GM18858 (cell line): ENCODE measurements at regions not wholly inside any gene's neighbourhood (a gene's known extent, or its start where the extent isn't known, plus 50 kb on each side); places are given as distances from the start of the nearest gene placed in this dataset.

Source experiments
- ATAC-seq: cut with Tn5 transposase; IDR thresholded peaks from one replicate; pipeline ENCODE4 v1.9.1; 2021; ENCODE audit not compliant: unreplicated experiment

GRCh38 chr6:163945808-163946207 is 531.3 kb downstream of the QKI start:
- no peak for ATAC-seq

- ATAC-seq = no peak
Measured at GRCh38 chr6:163944897-163945296, 530.4 kb downstream of the QKI start.

DNA sequence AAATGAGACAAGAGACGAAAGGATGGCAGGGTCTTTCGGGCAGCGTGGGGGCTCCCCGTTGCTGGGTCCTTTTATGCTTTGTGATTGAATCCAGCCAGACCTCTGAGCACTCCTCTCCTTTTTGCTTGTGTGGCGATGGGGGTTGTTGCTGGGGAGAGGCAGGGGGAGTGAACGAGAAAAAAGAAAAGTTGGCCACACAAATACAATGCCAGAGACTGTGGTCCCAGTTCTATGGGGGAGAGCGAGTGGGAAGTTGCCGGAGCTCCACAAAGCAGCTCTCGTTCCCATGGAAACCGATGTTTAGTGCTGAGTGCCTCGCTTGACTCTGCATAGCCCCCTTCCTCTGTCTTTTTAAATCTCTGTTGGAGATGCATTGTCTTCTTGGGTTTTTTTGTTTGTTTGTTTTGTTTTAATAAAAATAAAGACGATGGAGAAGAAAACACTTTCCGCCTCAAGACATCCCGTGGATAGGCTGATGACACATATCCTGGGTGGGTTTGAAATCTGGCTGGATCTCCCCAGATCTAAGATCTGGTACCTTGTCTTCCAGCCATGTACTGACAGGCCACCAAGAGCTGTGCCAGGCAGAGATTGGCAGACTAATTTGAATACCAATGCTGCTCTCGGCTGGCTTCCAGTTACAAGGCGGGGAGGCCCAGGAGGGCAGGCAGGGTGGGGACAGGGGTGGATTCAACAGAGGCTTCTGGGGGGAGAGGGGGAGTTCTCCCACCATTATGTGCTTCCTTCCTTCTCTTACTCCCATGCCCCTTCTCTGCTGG is 529.3 kb downstream of the QKI start:
- no peak for ATAC-seq

DNA sequence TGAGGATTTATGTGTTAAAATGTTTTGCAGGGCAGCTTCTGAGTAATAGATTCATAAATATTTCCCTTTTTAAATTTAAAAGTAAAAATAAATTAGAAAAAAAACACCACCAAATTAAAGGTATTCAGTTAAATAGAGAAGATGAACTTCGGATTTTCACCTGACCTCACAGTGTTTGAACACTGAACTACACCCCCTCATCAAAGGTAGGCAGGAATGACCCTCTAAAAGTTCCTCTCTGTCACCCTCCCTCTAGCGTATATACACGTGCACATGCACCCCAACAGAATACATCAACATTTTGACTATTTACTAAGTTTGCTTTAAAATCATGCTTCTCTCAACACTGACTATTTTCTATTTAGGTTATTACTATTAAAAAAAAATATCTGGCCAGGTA is 528.3 kb downstream of the QKI start:
- no peak for ATAC-seq

GRCh38 chr6:163941624-163941976 is 527.1 kb downstream of the QKI start:
- ATAC-seq = no peak

- no peak for ATAC-seq
Measured at GRCh38 chr6:163940705-163941623, 526.4 kb downstream of the QKI start.

GRCh38 chr6:163937071-163937470 is 522.6 kb downstream of the QKI start:
- ATAC-seq = no peak

DNA sequence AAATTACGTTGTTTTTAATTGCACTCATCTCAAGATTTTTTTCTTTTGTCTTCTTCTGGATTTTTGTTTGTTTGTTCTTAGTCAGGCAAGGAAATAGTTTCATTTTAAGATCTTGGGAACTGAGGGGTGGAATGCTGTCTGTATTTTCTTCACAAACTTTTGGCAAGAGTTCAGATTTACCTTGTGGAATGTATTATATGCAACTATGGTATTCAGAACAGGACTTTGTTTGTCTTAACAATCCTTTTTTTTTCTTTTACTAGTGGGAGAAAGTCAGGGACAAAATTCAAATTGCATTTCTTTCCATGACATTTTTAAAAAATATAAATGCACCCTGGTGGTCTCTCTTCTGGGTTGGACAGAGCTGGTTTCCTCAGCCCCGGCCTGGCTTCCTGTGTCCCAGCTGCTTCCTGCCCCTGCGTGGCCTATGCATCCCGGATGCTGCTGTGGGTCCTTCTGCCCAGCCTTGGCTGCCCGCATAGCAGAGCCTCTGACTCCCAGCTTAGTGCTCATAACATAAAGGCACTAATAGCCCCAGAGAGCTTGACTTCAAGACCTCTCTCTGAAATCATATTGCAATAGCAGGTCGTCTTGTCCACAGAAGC is 520.7 kb downstream of the QKI start:
- no peak for ATAC-seq

DNA sequence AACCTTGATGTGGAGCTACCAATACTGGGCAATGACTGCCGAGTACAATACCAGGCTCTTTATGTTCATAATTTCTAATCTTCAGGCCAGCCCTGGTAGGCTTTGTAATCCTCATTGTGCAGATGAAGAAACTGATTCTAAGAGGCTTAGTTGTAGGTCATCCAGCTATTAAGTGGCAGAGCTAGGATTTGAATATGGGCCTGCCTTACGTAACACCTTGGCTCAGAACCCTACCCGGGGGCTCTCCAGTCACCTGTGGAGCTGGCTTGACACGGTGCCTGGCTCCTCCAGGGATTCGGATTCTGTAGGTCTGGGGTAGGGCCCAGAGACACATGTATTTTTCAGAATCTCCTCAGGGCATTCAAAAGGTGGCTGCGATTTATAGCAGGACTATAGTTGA is 515.5 kb downstream of the QKI start:
- ATAC-seq = no peak

DNA sequence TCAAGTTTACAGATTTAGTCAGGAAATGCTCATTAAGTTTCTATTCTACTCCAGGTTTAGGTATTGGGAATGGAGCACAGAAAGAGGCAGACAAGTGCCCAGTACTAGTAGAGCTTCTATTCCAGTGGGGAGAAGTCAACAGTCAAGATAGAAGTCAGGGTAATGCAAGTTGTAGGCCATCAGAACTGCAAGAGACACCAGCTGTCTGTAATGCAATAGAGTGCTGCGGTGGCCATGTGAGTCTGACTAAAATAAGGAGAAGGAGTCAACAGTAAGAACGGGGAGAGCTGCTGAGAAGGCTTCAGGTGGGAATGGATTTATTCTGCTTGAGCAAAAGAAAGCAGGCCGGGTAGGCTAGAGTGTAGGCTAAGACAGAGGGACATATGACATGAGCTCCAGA is 515.0 kb downstream of the QKI start:
- no peak for ATAC-seq

GRCh38 chr6:163926642-163927041 is 512.1 kb downstream of the QKI start:
- ATAC-seq = no peak

GRCh38 chr6:163925839-163926238 is 511.3 kb downstream of the QKI start:
- no peak for ATAC-seq

DNA sequence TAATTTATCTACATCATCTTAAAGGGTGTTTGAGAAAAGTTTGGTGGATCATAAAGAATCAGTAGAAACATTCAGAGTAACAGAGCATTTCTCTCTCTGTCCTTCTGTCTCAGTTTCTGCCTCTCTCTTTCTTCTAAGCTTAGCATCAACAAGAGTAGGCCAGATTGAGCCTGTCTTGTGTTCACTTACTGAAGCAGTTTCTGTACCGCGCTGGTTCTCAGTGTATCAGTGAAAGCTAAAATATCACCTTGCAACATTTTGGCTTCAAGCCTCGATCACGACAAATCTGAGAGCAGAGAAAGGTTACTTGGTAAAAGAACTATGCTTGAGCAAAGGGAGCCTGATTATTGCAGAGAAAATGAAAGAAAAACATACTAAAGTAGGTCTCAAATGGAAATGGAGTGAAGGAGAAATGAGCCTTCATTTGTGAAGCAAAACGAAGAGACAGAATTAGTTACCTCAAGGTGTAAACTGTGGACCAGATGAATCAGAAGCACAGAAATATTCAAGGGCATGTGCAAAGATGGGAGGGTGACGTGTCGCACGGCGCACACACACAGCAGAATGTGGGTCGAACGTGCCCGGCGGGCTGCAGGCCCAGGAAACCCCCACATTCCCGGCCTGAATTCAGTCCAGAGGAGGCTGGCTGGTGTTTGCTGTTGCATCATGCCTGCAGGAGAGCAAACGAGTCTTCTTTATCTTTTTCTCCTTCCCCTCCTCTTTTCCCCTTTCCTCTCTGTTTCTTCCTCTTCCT is 509.3 kb downstream of the QKI start:
- ATAC-seq = no peak

DNA sequence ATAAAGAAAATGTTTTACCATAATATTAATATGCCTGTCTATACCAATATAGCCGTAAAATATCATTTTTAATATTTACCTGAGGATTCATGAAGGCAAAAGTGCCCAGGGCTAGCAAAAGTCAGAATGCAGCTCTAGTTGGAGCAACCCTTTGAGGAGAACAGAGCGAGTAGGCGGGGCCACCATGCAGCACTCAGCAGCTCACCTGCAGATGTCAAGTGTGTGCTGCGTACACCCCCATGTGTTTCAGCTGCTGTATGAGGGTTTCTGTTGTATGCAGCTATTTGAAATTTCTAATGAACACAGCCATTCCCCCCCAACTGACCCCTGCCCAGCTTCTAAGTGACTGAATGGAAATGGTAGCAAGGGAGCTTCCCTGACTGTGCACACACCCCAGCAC is 508.0 kb downstream of the QKI start:
- no peak for ATAC-seq

GRCh38 chr6:163919652-163920051 is 505.1 kb downstream of the QKI start:
- no peak for ATAC-seq

DNA sequence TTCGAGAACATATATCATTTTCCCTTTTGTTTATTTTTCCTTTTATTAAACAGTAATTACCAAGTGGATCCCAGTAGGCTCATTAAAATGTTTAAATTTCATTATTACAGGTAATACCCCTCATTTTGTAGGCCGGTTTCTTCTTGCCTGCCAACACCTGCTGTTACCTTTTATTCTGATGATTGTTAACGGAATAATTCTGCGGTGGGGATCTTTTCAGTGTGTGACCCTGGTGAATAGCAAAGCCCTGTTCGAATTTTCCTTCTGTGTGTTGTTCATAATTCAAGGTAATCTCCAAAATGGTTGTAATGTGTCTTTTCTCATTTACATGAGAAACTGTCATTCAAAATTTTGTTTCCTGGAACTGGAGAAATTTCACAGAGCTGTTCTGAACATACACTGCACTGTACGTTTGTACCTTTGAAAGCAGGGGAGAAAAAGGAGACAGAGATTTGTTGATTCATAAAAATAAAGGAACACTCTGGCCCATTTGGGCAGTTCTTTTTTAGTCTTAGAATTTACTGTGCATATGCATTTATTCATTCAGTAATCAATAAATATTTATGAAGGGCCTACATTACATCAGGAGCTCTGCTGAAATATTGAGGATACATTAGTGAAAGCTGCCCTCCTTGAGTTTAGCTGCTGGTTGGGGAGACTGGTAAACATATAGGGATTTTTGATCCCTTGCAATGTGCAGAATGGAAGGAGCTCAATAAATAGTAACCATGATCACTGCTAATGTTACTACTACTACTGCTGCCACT is 502.0 kb downstream of the QKI start:
- ATAC-seq = no peak

- no peak for ATAC-seq
Measured at GRCh38 chr6:163915131-163915530, 500.6 kb downstream of the QKI start.

DNA sequence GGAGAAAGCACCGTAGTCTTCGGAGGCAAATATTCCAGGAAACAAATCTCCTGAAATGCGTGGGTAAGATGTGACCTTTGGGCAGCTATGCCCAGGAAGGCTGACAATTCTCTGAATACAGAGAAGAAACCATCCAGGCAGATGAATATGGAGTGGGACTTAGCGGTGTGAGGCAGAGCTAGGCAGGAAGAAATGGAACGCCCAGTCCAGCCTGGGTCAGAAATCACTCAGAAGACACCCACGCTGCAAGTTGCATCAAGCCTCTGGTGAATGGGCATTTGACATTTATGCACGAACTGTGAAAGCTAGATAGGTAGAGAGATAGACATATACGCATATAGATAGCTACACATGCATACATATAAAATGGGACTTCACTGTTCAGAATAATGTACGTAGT is 498.5 kb downstream of the QKI start:
- ATAC-seq = no peak

DNA sequence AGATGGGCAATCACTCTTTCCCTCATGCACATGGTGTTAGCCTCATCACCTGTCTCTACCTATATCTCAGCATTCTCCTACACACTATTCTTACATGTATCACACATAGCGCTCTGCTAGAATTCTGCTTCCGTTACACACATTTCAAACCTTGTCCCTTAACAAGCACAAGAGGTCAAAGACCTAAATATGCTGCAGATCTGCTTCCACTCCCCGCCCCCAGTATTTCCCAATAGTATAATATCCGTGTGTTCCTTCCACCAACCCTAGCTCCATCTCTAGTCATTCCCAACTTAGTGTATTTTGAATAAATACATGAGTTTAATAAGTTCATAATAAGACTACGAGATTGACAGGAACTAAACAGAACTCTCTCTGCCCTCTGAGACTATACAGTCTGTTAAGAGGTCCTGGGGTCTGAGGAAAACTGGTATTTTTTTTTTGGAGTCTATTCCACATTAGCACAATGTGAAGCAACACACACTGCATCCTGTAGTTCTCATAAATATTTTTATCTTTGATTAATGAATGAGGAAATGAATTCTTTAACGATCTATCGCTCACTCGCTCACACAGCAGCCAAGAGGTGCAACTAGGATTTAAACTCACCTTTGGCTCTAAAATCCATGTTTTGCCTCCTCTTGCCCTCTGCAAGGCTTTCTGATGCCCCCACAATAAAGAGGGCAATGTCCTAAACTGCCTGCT is 491.6 kb downstream of the QKI start:
- no peak for ATAC-seq

DNA sequence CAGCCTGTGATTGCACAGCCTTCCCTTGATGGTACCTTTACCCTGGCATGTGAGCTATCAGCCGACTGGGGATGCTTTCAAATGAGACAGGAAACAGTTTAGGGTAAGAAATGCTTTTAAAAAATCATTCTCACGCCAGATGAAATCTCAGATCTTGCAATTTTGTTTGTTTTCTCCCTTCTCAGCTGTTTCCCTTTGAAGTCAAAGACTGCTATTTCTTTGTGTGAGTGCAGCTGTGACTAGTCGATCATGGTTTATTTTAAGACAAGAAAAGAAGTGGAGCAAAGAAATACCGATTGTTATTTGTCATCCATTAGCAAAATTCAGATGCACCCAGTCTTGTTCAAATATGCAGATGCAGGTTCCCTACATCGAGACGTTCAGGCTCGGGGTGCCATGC is 489.7 kb downstream of the QKI start:
- ATAC-seq = no peak
